AG09309 (cell line): ENCODE measurements at regions not wholly inside any gene's neighbourhood (a gene's known extent, or its start where the extent isn't known, plus 50 kb on each side); places are given as distances from the start of the nearest gene placed in this dataset.

ENCODE experiments used
- DNase-seq: peaks from one replicate; pipeline ENCODE4 v3.0.0-alpha.2; 2010; ENCODE audit warnings: low read depth
- H3K4me3 ChIP-seq: 2 replicates; pipeline ENCODE4 v1.5.1; 2011; ENCODE audit warnings: mild to moderate bottlenecking, low read depth, low read length, moderate library complexity; ENCODE audit not compliant: control insufficient read depth
- CTCF ChIP-seq: IDR thresholded peaks from 2 replicates; pipeline ENCODE4 v1.5.1; 2011; ENCODE audit warnings: mild to moderate bottlenecking, low read depth, low read length, inconsistent platforms; ENCODE audit not compliant: insufficient read depth, control insufficient read depth; ENCODE audit errors: missing control alignments

DNA sequence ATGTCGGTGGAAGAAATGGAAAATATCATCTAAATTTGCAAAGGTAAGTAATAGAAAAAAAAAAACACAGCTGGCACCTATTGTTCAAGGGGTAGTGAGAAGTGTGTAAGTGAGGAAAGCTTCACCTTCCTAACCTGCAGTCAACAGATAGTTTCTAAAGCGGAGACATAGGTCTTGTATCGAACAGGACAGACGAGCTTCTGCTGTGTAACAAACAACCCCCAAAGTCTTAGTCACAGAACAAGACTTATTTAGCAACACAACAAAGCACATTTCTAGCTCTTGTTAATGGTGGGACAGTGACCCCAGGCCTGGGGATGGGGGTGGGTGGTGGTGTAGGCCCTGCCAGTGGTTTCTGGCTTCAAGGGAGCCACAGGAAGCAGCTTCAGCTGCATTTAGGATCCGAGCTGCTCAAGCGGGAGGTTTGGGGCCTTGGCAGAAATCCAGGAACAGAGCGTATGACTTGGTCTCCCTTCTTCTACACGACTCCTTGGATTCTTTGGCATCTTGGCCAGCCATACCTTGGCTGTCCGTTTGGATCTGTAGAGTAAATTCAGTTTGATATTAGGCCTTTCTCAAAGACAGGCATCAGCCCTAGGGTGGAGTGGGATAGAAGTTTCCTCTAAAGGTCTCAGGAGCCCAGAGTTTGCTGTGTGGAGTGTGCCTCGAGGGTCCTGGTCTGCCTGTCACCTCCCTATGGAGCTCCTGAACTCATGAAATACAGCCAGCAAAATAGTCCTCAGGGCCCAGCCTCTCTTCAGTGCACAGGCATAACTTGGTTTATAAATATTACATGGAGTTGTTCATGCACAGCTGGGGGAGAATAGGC is 56.9 kb upstream of the SHH start:
- DNase-seq, result no peak
- H3K4me3 ChIP-seq, result no peak overlapping the region
- TF ChIP-seq CTCF, result no peak

DNA sequence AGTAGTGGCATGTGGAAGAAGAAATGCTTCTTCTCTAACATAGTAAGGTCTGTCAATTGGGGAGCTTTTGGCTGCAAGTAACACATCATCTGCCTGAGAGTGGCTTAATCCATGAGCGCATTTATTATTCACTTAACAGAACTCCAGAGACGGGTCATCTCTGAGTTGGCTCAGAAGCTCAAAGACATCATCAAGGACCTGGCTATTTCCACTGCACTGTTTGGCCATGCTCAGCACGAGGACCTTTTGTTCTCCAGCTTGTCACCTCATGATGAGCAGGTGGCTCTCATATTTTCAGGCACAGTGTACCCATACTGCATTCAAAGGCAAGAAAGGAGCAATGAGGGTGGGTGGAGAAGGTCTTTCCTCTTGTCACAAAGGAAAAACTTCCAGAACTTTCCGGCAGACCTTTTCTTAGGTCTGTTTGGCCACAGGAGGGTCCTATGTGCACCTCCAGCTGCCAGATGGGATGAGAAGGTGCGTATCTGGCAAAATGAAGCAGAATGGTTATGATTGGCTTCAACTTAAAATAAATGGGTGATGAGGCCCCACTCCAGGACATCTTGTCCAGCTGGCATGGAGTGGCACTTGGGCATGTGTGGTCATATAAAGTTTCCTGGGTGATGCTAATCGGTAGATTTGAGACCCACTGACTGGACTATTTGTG is 55.6 kb upstream of the SHH start:
- TF ChIP-seq CTCF, result no peak
- no peak overlapping the region for H3K4me3 ChIP-seq
- no peak for DNase-seq

GRCh38 chr7:155867280-155867679 is 55.0 kb upstream of the SHH start:
- no peak overlapping the region for H3K4me3 ChIP-seq
- TF ChIP-seq CTCF, result no peak
- no peak for DNase-seq

DNA sequence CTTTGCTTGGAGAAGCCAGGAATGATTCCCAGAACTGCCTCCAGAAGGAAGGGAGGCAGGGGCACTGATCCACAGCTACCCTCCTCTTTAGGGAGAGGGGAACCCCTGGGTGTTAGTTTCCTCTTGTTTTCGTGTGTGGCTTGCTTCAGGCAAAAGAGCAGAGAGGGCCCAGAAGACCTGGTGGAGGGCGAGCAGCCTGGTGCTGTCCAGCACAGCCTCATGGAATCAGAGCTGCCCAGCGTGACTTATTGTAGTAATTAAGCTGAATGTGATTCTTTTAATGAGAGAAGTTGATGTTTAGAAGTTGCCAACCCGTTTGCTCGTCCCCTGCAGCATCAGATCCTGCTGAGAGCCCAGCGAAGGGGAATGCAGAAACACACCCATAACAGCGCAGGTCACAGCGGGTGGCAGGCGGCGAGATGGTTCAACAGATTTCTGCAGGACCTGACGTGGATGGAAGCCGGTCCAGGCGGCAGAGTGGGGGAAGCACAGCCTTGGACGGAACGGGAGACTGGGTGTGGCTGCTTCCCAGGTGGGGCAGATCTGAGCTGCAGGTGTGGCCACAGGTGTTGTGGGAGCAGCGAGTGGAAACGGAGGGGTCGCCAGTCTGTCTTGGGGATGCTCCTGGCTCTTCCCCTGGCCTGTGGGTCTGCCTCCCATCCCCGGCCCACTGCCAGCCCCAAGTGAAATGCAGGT is 53.7 kb upstream of the SHH start:
- no peak overlapping the region for H3K4me3 ChIP-seq
- DNase-seq, result no peak
- TF ChIP-seq CTCF, result no peak

DNA sequence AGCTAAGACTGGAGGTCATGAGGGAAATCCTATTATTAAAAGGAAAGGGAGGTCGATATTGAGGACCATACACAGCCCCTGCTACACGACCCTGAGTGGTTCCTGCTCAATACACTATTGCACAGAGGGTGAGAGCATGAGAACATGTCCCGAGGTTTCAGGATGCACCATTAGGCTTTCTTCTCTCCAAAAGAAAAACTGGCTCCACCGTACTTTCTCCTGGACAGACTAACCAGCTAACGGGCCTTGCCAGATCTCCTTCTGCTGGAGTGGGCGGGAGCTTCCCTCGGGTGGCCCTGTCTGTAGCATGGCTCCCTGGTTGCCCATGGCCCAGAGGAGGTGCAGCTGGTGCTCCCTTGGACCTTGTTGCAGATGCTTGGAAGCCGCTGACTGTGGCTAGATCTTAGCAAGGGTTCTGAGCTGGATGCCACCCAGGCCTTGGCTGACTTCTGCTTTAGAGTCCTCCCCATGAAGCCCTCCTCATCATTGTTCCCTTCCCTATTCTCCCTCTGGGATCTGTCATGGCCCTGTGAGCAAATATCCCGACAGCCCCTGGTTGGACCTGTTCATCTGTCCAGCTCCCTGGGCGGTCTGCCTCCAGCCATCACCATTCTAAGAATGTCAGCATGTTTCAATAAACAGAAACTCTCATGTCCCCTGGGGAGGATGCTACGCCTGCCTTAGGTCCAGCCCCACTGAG is 52.9 kb upstream of the SHH start:
- H3K4me3 ChIP-seq, result no peak overlapping the region
- no peak for DNase-seq
- no peak for TF ChIP-seq CTCF

DNA sequence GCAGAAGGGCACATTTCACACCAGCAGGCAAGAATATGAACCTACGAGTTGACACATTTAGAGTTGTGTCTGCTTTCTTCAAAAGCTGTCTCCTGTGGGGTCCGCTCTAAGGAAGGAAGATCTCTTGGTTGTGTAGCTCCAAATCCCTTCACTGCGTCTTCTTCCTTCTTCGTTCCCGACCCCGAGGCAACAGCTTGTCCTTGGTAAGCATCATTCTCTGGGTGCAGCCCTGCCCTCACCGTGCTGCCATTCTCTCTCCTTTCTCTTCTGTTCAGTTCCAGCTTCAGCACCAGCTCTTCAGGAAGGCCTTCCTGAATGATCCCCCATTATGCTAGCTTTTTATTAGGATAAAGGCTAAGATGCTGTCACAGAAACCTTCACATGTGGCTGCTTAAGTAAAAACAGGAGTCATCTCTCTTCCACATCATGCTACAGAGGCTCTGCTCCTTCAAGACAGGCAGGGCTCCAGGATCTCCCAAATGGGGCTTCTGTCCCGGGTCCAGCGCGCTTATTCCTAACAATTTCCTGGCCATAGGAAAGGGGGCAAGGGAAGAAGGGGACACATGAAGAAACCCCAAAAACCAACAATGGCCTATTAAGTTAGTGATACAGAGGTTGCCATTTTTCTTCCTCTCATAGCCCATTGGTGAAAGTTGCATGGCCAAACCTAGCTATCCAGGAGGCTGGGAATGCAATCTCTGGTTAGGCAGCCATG is 52.2 kb upstream of the SHH start:
- no peak for DNase-seq
- TF ChIP-seq CTCF, result no peak
- no peak overlapping the region for H3K4me3 ChIP-seq
